Spleen (tissue), 7 donors: ENCODE measurements at regions not wholly inside any gene's neighbourhood (a gene's known extent, or its start where the extent isn't known, plus 50 kb on each side); places are given as distances from the start of the nearest gene placed in this dataset.

Experiments
- CTCF ChIP-seq, 11 experiments: fragments of 200-600 bp in 7 of 11; fragments of 450-650 bp in 4 of 11; sonication (generic) in 4 of 11; IDR thresholded peaks in 8 of 11; conservative IDR thresholded peaks in 3 of 11; 1 replicate in 7 of 11; 2 replicates in 4 of 11; pipeline versions ENCODE4 v1.4.0 to v1.8.0; 2016 to 2021; ENCODE audit warnings: antibody characterized with exemption in 11 of 11, inconsistent platforms in 4 of 11, mild to moderate bottlenecking in 1 of 11
- POLR2AphosphoS5 ChIP-seq, 3 donors: sonication (generic); formaldehyde crosslinking; IDR thresholded peaks; one replicate each; pipeline ENCODE4 v1.5.1; 2017; ENCODE audit warnings: antibody characterized with exemption in 3 of 3
- donor health status: DM: no; HTN: no; CAD: no; lungs with moderate emphysema.
- donor health status: DM: no; HTN: no; CAD: no.
- donor health status: DM: no; HTN: no; CAD: no.

GRCh38 chr4:60808726-60809485, 391.2 kb upstream of the ADGRL3 start:
- no peak for TF ChIP-seq CTCF (IDR thresholded peaks at IDR 0.05 in 8 of 11, conservative IDR thresholded peaks at IDR 0.05 in 3 of 11)
- no peak for TF ChIP-seq POLR2AphosphoS5 (IDR thresholded peaks at IDR 0.05)
